ENCODE measurements at regions not wholly inside any gene's neighbourhood (a gene's known extent, or its start where the extent isn't known, plus 50 kb on each side); places are given as distances from the start of the nearest gene placed in this dataset.

- no peak for TF ChIP-seq MZF1 (tag by site-specific recombination; IDR thresholded peaks at IDR 0.05; ENCODE audit: borderline replicate concordance)
- TF ChIP-seq ZNF423 (tag by site-specific recombination; IDR thresholded peaks at IDR 0.05): peak; percentile 50; the same call in 1 of the 2 replicates
- TF ChIP-seq, protein P1, sequence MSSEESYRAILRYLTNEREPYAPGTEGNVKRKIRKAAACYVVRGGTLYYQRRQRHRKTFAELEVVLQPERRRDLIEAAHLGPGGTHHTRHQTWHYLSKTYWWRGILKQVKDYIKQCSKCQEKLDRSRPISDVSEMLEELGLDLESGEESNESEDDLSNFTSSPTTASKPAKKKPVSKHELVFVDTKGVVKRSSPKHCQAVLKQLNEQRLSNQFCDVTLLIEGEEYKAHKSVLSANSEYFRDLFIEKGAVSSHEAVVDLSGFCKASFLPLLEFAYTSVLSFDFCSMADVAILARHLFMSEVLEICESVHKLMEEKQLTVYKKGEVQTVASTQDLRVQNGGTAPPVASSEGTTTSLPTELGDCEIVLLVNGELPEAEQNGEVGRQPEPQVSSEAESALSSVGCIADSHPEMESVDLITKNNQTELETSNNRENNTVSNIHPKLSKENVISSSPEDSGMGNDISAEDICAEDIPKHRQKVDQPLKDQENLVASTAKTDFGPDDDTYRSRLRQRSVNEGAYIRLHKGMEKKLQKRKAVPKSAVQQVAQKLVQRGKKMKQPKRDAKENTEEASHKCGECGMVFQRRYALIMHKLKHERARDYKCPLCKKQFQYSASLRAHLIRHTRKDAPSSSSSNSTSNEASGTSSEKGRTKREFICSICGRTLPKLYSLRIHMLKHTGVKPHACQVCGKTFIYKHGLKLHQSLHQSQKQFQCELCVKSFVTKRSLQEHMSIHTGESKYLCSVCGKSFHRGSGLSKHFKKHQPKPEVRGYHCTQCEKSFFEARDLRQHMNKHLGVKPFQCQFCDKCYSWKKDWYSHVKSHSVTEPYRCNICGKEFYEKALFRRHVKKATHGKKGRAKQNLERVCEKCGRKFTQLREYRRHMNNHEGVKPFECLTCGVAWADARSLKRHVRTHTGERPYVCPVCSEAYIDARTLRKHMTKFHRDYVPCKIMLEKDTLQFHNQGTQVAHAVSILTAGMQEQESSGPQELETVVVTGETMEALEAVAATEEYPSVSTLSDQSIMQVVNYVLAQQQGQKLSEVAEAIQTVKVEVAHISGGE (tag by site-specific recombination; conservative IDR thresholded peaks at IDR 0.05; ENCODE audit: low read depth): no peak
These were observed 67.9 kb upstream of the PRKCQ start (continued) for GRCh38 chr10:6647811-6648526.

DNA sequence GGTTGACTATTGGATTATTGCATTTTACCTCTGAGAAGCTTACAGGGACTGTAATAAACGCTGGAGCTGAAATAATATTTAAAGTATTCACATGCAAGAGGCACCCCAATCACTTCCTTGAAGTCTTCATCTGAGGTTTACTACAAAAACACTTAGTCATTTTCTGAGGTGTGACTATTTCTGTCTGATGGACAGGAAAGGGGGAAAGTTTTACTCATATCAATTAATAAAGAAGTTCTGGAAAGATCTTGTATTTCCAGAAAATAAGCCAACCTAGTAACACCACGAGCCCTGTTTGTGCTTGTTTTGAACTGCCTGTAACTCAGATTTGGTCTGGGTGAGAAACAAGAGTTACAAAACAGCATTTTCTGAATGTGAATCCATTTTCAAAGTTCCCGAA, 63.9 kb upstream of the PRKCQ start:
- TF ChIP-seq ZBTB21 (tag by site-specific recombination; IDR thresholded peaks at IDR 0.05): no peak
- no peak for TF ChIP-seq ZNF747 (tag by site-specific recombination; IDR thresholded peaks at IDR 0.05)
- no peak for TF ChIP-seq BCL11A (tag by site-specific recombination; IDR thresholded peaks at IDR 0.05; ENCODE audit: low read depth)
- TF ChIP-seq ZNF585B (tag by site-specific recombination; IDR thresholded peaks at IDR 0.05): no peak
- TF ChIP-seq ZNF175 (tag by site-specific recombination; IDR thresholded peaks at IDR 0.05): no peak
- no peak for TF ChIP-seq PATZ1 (tag by site-specific recombination; IDR thresholded peaks at IDR 0.05)
- TF ChIP-seq ZNF324 (tag by site-specific recombination; IDR thresholded peaks at IDR 0.05): no peak
- TF ChIP-seq ZBTB17 (tag by site-specific recombination; IDR thresholded peaks at IDR 0.05): no peak
- TF ChIP-seq SP3 (tag by site-specific recombination; IDR thresholded peaks at IDR 0.05): no peak
- TF ChIP-seq ZNF701 (tag by site-specific recombination; IDR thresholded peaks at IDR 0.05): no peak
- no peak for TF ChIP-seq ZBTB26 (tag by site-specific recombination; optimal IDR thresholded peaks at IDR 0.05)
- no peak for TF ChIP-seq ZNF248 (tag by site-specific recombination; IDR thresholded peaks at IDR 0.05)
- TF ChIP-seq, protein P2, sequence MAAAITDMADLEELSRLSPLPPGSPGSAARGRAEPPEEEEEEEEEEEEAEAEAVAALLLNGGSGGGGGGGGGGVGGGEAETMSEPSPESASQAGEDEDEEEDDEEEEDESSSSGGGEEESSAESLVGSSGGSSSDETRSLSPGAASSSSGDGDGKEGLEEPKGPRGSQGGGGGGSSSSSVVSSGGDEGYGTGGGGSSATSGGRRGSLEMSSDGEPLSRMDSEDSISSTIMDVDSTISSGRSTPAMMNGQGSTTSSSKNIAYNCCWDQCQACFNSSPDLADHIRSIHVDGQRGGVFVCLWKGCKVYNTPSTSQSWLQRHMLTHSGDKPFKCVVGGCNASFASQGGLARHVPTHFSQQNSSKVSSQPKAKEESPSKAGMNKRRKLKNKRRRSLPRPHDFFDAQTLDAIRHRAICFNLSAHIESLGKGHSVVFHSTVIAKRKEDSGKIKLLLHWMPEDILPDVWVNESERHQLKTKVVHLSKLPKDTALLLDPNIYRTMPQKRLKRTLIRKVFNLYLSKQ (tag by site-specific recombination; IDR thresholded peaks at IDR 0.05; ENCODE audit: borderline replicate concordance): no peak
- TF ChIP-seq KLF10 (tag by site-specific recombination; IDR thresholded peaks at IDR 0.05): no peak
- TF ChIP-seq, protein P3, sequence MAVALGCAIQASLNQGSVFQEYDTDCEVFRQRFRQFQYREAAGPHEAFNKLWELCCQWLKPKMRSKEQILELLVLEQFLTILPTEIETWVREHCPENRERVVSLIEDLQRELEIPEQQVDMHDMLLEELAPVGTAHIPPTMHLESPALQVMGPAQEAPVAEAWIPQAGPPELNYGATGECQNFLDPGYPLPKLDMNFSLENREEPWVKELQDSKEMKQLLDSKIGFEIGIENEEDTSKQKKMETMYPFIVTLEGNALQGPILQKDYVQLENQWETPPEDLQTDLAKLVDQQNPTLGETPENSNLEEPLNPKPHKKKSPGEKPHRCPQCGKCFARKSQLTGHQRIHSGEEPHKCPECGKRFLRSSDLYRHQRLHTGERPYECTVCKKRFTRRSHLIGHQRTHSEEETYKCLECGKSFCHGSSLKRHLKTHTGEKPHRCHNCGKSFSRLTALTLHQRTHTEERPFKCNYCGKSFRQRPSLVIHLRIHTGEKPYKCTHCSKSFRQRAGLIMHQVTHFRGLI (tag by site-specific recombination; IDR thresholded peaks at IDR 0.05): no peak
- TF ChIP-seq, protein P4, sequence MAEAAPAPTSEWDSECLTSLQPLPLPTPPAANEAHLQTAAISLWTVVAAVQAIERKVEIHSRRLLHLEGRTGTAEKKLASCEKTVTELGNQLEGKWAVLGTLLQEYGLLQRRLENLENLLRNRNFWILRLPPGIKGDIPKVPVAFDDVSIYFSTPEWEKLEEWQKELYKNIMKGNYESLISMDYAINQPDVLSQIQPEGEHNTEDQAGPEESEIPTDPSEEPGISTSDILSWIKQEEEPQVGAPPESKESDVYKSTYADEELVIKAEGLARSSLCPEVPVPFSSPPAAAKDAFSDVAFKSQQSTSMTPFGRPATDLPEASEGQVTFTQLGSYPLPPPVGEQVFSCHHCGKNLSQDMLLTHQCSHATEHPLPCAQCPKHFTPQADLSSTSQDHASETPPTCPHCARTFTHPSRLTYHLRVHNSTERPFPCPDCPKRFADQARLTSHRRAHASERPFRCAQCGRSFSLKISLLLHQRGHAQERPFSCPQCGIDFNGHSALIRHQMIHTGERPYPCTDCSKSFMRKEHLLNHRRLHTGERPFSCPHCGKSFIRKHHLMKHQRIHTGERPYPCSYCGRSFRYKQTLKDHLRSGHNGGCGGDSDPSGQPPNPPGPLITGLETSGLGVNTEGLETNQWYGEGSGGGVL (tag by site-specific recombination; IDR thresholded peaks at IDR 0.05): no peak
- no peak for TF ChIP-seq ZNF558 (tag by site-specific recombination; IDR thresholded peaks at IDR 0.05)
- TF ChIP-seq ZNF548 (tag by site-specific recombination; IDR thresholded peaks at IDR 0.05): no peak
- no peak for TF ChIP-seq PRDM1 (tag by site-specific recombination; IDR thresholded peaks at IDR 0.05)
- no peak for TF ChIP-seq EGR2 (tag by site-specific recombination; IDR thresholded peaks at IDR 0.05; ENCODE audit: low read depth)
- no peaks in the 10 kb centered on the region for H3K4me1 ChIP-seq (ENCODE audit: control insufficient read depth, insufficient read depth, low read length)
- H3K4me3 ChIP-seq (ENCODE audit: low read depth, low read length): no peak overlapping the region
- CTCF ChIA-PET: interaction anchor here (0.6 to 1.1 kb wide), 5 partner anchors 10 to 315 kb away, joined by 3 read pairs; no protein-coding TSS in a partner anchor
- no peaks in the 10 kb centered on the region for H3K36me3 ChIP-seq (ENCODE audit: control insufficient read depth in 2 of 2, insufficient read depth in 1 of 2, low read length in 2 of 2)
- H3K9me3 ChIP-seq (ENCODE audit: control insufficient read depth, insufficient read depth, low read depth, low read length): no peaks in the 10 kb centered on the region
- POLR2A ChIA-PET: no interaction called here
- no peak overlapping the region for H3K27ac ChIP-seq (ENCODE audit: extremely low read depth, low read depth, low read length)

All from HEK293 (cell line).